ENCODE measurements at regions not wholly inside any gene's neighbourhood (a gene's known extent, or its start where the extent isn't known, plus 50 kb on each side); places are given as distances from the start of the nearest gene placed in this dataset.

- no peak for DNase-seq
Observed at GRCh38 chr6:22401932-22402331, 105.1 kb upstream of the PRL start.

DNA sequence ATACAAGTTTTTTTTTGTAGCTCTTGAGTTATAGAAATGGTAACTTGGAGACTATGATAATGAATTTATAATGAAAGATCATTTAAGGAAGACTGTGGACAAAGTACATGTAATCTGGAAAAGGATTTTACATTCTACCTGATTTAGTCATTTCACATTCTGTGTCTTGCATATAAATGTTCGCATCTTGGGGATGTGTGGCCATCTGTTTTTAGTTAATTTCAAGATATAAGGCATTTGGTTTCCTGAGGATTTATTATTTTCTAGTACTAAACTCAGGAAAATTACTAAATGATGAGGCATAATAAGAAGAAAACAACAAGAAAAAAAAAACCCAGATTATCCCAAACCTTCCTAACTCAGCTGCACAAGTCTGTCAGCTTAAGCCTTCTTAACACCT, 112.7 kb upstream of the PRL start:
- DNase-seq = no peak

DNA sequence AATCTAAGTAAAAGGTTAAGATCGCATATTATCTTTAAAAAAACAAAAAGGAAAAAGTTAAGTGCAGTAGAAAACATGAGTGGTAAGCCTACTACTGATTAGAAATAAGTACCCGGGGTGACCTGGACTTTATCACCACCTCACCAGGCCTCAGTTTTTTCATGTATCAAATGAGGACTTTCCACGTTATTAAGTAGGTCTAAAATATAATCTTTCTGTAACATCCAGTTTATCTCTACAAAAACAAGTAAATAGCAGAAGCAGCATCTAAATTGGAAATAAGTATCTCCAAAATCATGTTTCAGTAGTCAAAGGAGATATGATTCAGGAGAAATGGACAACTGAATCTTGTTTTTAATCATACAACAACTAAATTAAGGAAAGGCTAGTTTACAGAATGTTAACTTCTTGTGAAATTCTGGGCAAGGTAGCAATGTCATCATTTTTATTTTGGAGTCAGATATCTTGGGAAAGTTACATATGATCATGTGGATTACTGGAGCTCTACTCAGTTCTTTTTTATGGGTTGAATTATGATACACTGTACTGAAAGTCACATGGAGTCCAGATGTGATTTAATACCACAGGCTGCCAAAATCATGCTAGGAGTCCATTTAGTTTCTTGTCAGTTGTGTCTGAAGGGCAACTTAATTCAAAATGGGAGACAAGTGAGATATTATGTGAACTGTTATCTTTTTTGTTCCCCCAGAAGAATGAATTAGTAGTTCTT, 114.7 kb upstream of the PRL start:
- no peak for DNase-seq

GRCh38 chr6:22412994-22413393, 116.2 kb upstream of the PRL start:
- no peak for DNase-seq

DNA sequence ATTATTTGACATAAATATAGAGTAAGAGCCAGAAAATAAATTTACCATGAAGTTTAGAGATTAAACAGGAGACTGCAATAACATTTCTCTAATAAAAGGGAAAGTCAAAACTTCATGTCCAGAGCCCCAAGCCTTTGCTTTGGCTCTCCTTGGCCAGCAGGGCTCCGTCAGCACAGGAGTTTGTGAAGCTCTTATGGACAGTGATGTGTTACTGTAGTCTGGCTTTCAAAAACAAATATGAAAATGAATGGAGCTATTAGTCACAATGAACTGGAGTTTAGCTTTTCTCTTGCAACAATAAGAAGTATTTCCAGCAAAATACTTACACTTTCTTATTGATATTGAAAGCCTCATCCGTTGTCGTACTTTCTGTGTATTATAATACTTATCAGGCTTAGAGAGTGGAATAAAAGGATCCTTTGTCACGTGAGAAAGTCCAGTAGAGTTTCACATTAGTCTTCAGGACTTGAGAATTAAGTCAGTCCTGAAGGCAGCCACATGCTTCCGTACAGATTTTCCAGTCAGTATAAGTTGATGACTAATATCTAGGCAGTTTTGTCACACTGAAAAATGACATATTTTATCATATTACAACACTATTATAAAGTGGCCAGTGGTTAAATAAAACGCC, 117.0 kb upstream of the PRL start:
- no peak for DNase-seq

DNA sequence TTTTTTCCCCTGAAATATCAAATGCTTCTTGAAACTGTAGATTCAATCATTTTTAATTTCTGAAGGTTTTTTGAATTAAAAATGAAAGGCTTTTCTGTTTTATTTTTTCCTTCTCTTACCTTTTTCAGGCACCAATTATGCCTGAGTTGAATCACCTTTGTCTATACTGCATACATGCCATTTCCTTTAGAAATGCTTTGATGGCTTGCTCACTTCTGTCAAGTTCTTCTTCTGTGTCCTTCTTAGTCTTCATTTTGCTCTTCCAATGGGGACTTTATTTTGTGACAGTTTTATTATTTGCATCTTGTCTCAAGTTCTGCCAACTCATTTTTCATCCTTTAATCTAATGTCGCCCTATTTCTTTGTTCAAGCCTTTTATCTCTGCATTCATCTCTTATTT, 121.9 kb upstream of the PRL start:
- DNase-seq = no peak

- no peak for DNase-seq
Observed at GRCh38 chr6:22421198-22421597, 124.4 kb upstream of the PRL start.

- no peak for DNase-seq
Observed at GRCh38 chr6:22424196-22424595, 127.4 kb upstream of the PRL start.

DNA sequence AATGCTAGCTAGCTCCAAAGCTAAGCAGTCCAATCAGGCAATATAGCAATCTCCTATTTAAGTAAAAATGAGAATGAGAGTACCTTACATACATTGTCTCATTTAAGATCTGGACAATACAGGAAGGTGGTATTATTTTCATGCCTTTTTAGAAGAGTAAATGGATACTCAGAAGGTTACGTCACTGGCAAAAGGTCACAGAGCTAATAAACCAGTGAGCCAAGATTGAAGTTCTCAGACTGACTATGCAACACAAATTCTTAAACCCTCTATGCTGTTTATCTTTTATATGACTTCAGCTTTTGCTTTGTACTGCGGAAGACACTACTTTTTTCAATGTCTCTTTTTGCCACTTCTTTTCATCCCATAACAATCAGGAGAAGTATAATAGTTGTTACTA, 135.2 kb upstream of the PRL start:
- no peak for DNase-seq

DNA sequence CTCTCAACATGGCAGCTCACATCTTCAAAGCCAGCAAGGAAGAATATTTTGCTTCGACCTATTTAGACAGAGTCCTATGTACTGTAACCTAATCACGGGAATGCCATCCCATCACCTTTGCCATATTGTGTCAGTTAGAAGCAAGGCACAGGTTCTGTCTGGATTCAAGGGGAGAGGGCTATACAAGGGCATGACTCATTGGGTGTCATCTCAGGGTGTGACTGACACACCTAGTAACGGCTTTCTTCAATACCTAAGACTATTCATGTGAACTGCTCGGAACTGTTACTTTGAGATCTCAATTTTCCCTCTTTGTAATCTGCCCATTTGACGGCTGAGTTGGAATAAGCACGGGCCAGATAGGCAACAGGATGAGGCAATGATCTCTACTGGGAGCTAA, 135.6 kb upstream of the HDGFL1 start:
- no peak for DNase-seq

DNA sequence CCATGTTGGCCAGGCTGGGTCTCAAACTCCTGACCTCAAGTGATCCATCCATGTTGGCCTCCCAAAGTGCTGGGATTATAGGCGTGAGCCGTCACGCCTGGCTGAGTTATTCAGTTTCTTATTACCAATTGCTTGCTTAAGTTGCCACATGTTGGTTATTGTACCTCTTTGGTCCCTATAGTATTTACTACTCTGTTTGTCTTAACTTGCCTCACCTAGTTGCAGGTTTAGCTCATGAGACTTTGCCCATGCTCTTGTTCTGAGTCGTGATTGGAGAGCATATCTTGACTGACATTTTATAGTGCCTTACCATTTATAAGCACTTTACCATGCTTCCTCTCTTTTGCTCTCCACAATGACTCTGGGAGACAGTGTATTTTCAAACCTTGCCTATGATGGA, 134.2 kb upstream of the HDGFL1 start:
- DNase-seq = no peak

GRCh38 chr6:22436134-22436533, 133.2 kb upstream of the HDGFL1 start:
- DNase-seq = no peak

GRCh38 chr6:22437665-22438064, 131.7 kb upstream of the HDGFL1 start:
- DNase-seq = no peak

DNA sequence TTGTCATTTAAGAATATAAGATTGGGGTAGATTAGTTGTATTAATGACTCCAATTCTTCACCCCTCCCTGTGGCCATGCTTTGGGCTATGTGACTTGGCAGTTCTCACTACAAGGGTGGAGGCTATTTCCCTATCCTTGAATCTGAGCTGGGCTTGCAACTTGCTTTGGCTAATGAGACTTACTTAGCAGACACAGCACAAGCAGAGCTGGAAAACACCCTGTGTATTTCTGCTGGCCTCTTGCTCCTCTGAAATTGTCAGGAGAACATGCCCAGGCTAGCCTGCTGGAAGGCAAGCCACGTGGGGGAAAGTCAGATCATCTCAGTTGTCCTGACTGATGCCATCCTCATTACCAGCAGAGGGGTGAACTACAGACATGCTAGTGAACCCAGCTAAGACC, 126.5 kb upstream of the HDGFL1 start:
- no peak for DNase-seq

DNA sequence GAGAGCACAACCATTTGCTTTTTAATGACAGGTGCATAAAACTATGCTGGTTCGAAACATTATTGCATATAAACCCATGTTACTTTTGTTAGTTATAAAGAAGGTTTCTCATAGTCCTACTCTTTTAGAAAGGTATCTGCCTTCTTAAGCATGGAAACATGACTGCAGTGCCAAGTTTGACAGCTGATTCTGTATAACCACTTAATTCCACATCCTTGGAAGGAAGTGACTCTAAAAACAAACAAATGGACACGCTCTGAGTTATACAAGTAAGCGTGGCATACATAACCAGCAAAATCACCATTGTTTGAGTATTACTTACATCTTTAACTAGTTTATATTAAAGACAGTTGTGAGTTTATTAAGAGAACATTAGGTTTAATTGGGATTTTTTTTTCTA, 125.0 kb upstream of the HDGFL1 start:
- no peak for DNase-seq

GRCh38 chr6:22445946-22446345, 123.4 kb upstream of the HDGFL1 start:
- DNase-seq = no peak

DNA sequence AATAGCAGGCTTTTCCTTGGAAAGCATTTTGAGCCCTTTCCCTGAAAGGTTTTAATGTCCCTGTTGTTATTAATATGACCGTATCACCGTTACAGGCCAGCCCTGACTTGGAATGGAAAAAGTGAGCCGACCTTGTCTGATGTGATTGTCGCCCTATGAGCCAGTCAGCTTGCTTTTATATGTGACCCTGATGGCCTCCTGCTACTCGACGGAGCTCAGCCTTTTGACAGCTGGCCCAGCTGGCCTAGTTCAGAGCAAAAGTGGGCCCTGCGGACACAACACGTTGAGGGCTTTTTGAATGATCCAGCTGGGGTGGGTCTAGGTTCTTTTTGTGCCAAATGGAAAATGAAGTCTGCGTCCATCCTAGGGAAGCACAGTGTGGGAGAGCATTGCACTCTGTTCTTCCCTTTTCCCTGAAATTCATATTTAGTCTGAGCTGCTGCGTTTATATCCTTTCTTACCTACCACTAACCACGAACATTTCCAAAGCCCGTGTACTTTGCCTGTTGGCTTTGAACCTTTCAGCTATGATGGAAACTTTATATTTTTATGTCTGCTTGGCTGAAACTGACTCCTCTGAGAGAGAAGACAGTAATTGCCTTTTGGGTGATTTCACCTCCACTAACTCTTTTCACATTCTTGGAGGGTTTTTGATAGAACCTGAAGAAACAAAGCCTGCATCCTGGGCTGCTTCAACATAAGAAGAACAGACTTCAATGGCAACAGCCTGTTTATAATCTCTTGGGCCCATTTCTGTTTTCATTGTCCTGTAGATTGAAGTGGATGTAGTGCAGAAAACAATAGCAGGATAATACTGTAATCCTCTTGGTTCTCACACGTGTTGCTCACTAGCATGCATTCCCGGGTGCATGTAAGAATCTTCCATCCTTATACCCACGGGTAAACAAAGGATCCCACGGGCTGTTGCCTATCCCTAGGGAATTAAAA, 121.8 kb upstream of the HDGFL1 start:
- no peak for DNase-seq

DNA sequence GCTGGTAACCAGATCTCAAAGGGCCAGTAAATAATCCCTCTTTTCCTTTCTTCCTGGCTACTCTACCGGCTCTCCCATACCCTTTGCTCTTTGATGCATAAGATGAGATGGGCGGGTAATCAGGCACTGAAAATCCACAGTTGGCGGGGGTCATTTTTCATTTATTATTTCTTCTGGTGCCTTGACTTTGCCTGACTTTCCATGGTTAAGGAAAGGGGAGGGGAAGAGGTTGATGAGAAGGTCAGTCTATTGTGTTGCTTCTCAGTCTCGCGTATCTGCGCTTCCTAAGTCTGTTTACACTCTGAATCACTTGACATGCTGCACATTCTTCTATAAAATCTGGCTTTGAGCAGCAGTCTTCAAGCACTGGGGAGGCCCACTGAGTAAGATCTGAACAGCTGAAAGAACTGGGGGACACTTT, 121.1 kb upstream of the HDGFL1 start:
- no peak for DNase-seq

- DNase-seq = no peak
Observed at GRCh38 chr6:22451962-22452361, 117.4 kb upstream of the HDGFL1 start.

DNA sequence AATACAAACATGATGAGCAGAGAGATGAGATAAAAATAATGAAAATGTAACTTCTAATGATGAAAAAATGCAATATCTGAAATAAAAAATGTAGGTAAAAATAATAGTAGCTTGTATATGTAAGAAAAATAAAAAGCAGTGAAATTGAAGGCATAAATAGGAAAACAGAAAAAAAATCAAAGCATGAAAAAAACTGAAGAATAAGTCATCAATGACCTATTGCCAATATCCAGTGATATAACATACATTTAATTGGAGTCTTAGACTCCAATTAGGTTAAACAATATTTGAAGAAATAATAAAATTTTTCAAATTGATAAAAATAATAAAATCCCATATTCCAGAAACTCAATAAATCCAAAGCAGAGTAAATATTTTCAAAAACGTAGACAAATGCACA, 114.0 kb upstream of the HDGFL1 start:
- no peak for DNase-seq

GRCh38 chr6:22457996-22458395, 111.4 kb upstream of the HDGFL1 start:
- no peak for DNase-seq

DNA sequence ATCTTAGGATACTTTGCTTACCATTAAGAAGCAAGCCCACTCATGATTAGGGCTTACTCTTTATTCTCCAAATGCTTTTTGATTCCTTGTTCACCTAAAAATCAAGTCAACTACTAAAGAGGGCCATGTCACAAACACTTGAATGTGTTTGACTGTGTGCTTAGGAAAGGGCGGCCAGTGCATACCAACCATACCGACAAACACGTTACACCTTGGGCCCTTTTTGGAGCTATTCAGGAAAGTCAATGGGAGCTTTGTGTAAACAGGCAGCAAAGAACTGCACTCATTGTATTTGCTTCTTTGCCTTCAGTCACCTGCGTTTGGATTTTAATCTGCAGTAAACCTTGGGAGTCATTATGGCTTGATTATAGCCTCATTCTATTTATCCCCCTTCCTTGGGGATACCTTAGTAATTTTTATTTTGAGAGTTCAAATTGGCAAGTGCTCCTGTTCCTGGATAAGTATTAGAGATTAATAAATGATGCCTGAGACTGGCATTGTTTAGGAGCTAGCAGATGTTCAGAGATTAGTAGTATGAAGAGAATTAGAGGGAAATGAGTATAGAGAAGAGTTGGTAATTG, 102.6 kb upstream of the HDGFL1 start:
- no peak for DNase-seq

- DNase-seq = no peak
Observed at GRCh38 chr6:22467645-22468044, 101.7 kb upstream of the HDGFL1 start.

Data from OCI-M1 (cell line).